PC-9 (cell line): ENCODE measurements at regions not wholly inside any gene's neighbourhood (a gene's known extent, or its start where the extent isn't known, plus 50 kb on each side); places are given as distances from the start of the nearest gene placed in this dataset.
"Not testable (repeated sequence)": the region's sequence is repeated elsewhere in the genome, so short reads cannot be mapped to it uniquely, and the experiment has no call there.

Source experiments
- BruUV-seq: library from RNA; stranded (reverse); fragments of 400-500 nt; replicated peaks from 2 replicates; lab custom pipeline; 2021; lab: Mats Ljungman, UMichigan
- CTCF ChIA-PET: fragments of 300-600 bp; sonication (Branson Sonifier 250); formaldehyde crosslinking; loops from one replicate; lab custom pipeline; 2022; ENCODE audit warnings: antibody characterized with exemption; lab: Charles Lee
- POLR2A ChIA-PET: fragments of 300-600 bp; sonication (Branson Sonifier 250); formaldehyde crosslinking; loops from one replicate; lab custom pipeline; 2022; ENCODE audit warnings: antibody characterized with exemption; ENCODE audit not compliant: unreplicated experiment; lab: Charles Lee
- DNase-seq, 2 experiments: peaks; one replicate each; pipeline versions ENCODE4 v3.0.0 to v3.0.0-alpha.2; 2015 to 2022; ENCODE audit warnings: mixed read lengths in 1 of 2
- H2AFZ ChIP-seq: fragments of 200-600 bp; sonication (generic); 2 replicates; pipeline ENCODE4 v1.8.1; 2017; ENCODE audit warnings: antibody characterized with exemption
- H3F3A ChIP-seq: fragments of 200-600 bp; sonication (generic); 2 replicates; pipeline ENCODE4 v1.8.1; 2017; ENCODE audit warnings: antibody characterized with exemption, mild to moderate bottlenecking, low read depth; ENCODE audit not compliant: insufficient read depth
- H3K27ac ChIP-seq: fragments of 200-600 bp; sonication (generic); 2 replicates; pipeline ENCODE4 v1.6.1; 2016; ENCODE audit warnings: mixed run types
- H3K27me3 ChIP-seq: fragments of 200-600 bp; sonication (generic); 2 replicates; pipeline ENCODE4 v1.6.1; 2016; ENCODE audit warnings: low read depth, mixed run types; ENCODE audit not compliant: insufficient read depth
- H3K36me3 ChIP-seq: fragments of 200-600 bp; sonication (generic); 2 replicates; pipeline ENCODE4 v1.6.1; 2016; ENCODE audit warnings: low read depth, mixed run types
- H3K4me1 ChIP-seq: fragments of 200-600 bp; sonication (generic); replicated peaks from 2 replicates; pipeline ENCODE4 v1.6.1; 2016; ENCODE audit warnings: mixed run types; ENCODE audit not compliant: insufficient read depth
- H3K4me2 ChIP-seq: fragments of 200-600 bp; sonication (generic); 2 replicates; pipeline ENCODE4 v1.6.1; 2017; ENCODE audit warnings: mixed run types
- H3K4me3 ChIP-seq: fragments of 200-600 bp; sonication (generic); 2 replicates; pipeline ENCODE4 v1.6.1; 2016; ENCODE audit warnings: mixed run types
- H3K79me2 ChIP-seq: fragments of 200-600 bp; sonication (generic); 2 replicates; pipeline ENCODE4 v1.6.1; 2017; ENCODE audit warnings: low read depth, mixed run types
- H3K9me2 ChIP-seq: fragments of 200-600 bp; sonication (generic); 2 replicates; pipeline ENCODE4 v1.8.1; 2017; ENCODE audit warnings: mild to moderate bottlenecking; ENCODE audit not compliant: insufficient read depth
- H3K9me3 ChIP-seq: fragments of 200-600 bp; sonication (generic); 2 replicates; pipeline ENCODE4 v1.8.1; 2016; ENCODE audit warnings: low read depth; ENCODE audit not compliant: insufficient read depth
- H4K20me1 ChIP-seq: fragments of 200-600 bp; sonication (generic); 2 replicates; pipeline ENCODE4 v1.8.1; 2017; ENCODE audit not compliant: insufficient read depth
- CTCF ChIP-seq: fragments of 200-600 bp; sonication (generic); conservative IDR thresholded peaks from 2 replicates; pipeline ENCODE4 v1.6.1; 2017; ENCODE audit warnings: mixed run types, antibody characterized with exemption, mild to moderate bottlenecking, moderate library complexity
- EZH2 ChIP-seq: fragments of 200-600 bp; sonication (generic); IDR thresholded peaks from 2 replicates; pipeline ENCODE4 v1.8.0; 2017; ENCODE audit warnings: antibody characterized with exemption, low read depth
- intact Hi-C: fragments of 100-400 bp; cut with micrococcal nuclease; formaldehyde crosslinking; loops from one replicate; pipeline ENCODE4 v1.10.0; 2022; ENCODE audit not compliant: unreplicated experiment

GRCh38 chr15:38019066-38019465 lies 84.6 kb downstream of the TMCO5A start:
- Histone ChIP-seq H3K9me2 (no peaks in the 10 kb centered on the region), H3K36me3 (no peaks in the 10 kb centered on the region), H3K4me1 (no peaks in the 10 kb centered on the region), H3F3A (no peaks in the 10 kb centered on the region), H3K27ac (no peak overlapping the region), H3K4me3 (no peak overlapping the region), H3K9me3 (no peaks in the 10 kb centered on the region), H3K4me2 (no peak overlapping the region), H2AFZ (no peak overlapping the region), H3K79me2 (no peaks in the 10 kb centered on the region), H3K27me3 (no peaks in the 10 kb centered on the region), H4K20me1 (no peaks in the 10 kb centered on the region)
- no peak for DNase-seq
- intact Hi-C loops = no loop called here
- ChIA-PET POLR2A (no interaction called here), CTCF (no interaction called here)
- BruUV-seq = no TSS peak
- no peak for TF ChIP-seq CTCF
- no peak for TF ChIP-seq EZH2

GRCh38 chr15:38021259-38021658 lies 86.8 kb downstream of the TMCO5A start:
- CTCF ChIA-PET = no interaction called here
- POLR2A ChIA-PET = no interaction called here
- intact Hi-C loops = no loop called here
- Histone ChIP-seq H3K36me3 (no peaks in the 10 kb centered on the region), H3K27me3 (no peaks in the 10 kb centered on the region), H3K4me2 (no peak overlapping the region), H3K9me2 (no peaks in the 10 kb centered on the region), H3K27ac (no peak overlapping the region), H3K4me3 (no peak overlapping the region), H3K9me3 (no peaks in the 10 kb centered on the region), H3K79me2 (no peaks in the 10 kb centered on the region), H3F3A (no peaks in the 10 kb centered on the region), H2AFZ (no peak overlapping the region), H4K20me1 (no peaks in the 10 kb centered on the region), H3K4me1 (no peaks in the 10 kb centered on the region)
- TF ChIP-seq CTCF (no peak), EZH2 (no peak)
- no peak for DNase-seq
- BruUV-seq = no TSS peak

- BruUV-seq = no TSS peak
- no peak for TF ChIP-seq EZH2
- no peak for TF ChIP-seq CTCF
- no peaks in the 10 kb centered on the region for H3K36me3 ChIP-seq
- H2AFZ ChIP-seq = no peak overlapping the region
- no peaks in the 10 kb centered on the region for H3K79me2 ChIP-seq
- H3K27ac ChIP-seq = no peak overlapping the region
- no peak for DNase-seq
- intact Hi-C loops = no loop called here
- H3K4me2 ChIP-seq = no peak overlapping the region
- H3K9me3 ChIP-seq = no peaks in the 10 kb centered on the region
- no peaks in the 10 kb centered on the region for H3K9me2 ChIP-seq
- H4K20me1 ChIP-seq = no peaks in the 10 kb centered on the region
- H3F3A ChIP-seq = no peaks in the 10 kb centered on the region
- CTCF ChIA-PET = no interaction called here
- H3K4me1 ChIP-seq = no peaks in the 10 kb centered on the region
- POLR2A ChIA-PET = no interaction called here
- H3K4me3 ChIP-seq = no peak overlapping the region
- H3K27me3 ChIP-seq = no peaks in the 10 kb centered on the region
Measured at GRCh38 chr15:38024293-38025091, 90.1 kb downstream of the TMCO5A start.

DNA sequence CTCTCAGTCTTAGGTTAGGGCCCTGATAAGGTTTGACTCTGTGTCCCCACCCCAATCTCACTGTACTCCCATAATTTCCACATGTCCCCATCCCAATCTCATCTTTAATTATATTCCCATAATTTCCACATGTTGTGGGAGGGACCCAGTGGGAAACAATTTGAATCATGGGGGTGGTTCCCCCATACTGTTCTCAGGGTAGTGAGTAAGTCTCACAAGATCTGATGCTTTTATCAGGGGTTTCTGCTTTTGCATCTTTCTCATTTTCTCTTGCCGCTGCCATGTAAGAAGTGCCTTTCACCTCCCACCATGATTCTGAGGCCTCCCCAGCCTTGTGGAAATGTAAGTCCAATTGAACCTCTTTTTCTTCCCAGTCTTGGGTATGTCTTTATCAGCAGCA lies 91.2 kb downstream of the TMCO5A start:
- H3F3A ChIP-seq, H3K79me2 ChIP-seq, POLR2A ChIA-PET, H3K27me3 ChIP-seq, DNase-seq, intact Hi-C loops, H2AFZ ChIP-seq, BruUV-seq, H3K4me1 ChIP-seq, H3K9me3 ChIP-seq, H3K36me3 ChIP-seq, H3K4me3 ChIP-seq, H3K9me2 ChIP-seq, H3K4me2 ChIP-seq, H4K20me1 ChIP-seq, H3K27ac ChIP-seq, CTCF ChIA-PET: not testable (repeated sequence)
